K562 (cell line): ENCODE measurements at regions not wholly inside any gene's neighbourhood (a gene's known extent, or its start where the extent isn't known, plus 50 kb on each side); places are given as distances from the start of the nearest gene placed in this dataset.

Experiments used
- ATAC-seq: fragments of 200-7000 bp; cut with Tn5 transposase; 3 replicates; pipeline ENCODE4 v1.9.1; 2020; ENCODE audit warnings: moderate library complexity
- BruUV-seq: library from RNA; stranded (reverse); fragments of 400-500 nt; replicated peaks from 2 replicates; lab custom pipeline; 2021; lab: Mats Ljungman, UMichigan
- CTCF ChIA-PET: fragments of 300-600 bp; formaldehyde crosslinking; extraction: SDS; loops from one replicate; lab custom pipeline; 2021; ENCODE audit warnings: low intra/inter-chr PET ratio; lab: Yijun Ruan, JAX
- POLR2A ChIA-PET: fragments of 300-600, 350-650 bp; sonication (Branson Sonifier 250); formaldehyde crosslinking; extraction: SDS; loops from one replicate; lab custom pipeline; 2021; ENCODE audit warnings: antibody characterized with exemption, inconsistent platforms; lab: Yijun Ruan, JAX
- DNase-seq, 4 experiments: peaks; one replicate each; pipeline versions ENCODE4 v3.0.0 to v3.0.0-alpha.2; 2011 to 2018; ENCODE audit warnings: low spot score in 3 of 4, mixed read lengths in 3 of 4; ENCODE audit errors: extremely low read depth in 1 of 4
- FAIRE-seq: peaks from 2 replicates; lab custom pipeline; 2011; peaks lifted over from hg19 to GRCh38; lab: Jason Lieb, UNC
- H2AFZ ChIP-seq: 2 replicates; pipeline ENCODE4 v1.6.0; 2011; ENCODE audit warnings: low read depth, low read length, control low read depth, inconsistent platforms
- H3K27ac ChIP-seq: fragments of 200-600 bp; 3 replicates; pipeline ENCODE4 v1.8.0; 2011; ENCODE audit warnings: low read depth, mild to moderate bottlenecking, control low read depth, inconsistent platforms, low read length, moderate library complexity, mixed read lengths; ENCODE audit errors: extremely low read depth
- H3K27me3 ChIP-seq, 2 experiments: fragments of 300-600 bp in 1 of 2; 2 replicates in 1 of 2; 3 replicates in 1 of 2; pipeline versions ENCODE4 v1.6.0 to v1.8.0; 2011; ENCODE audit warnings: inconsistent platforms in 2 of 2, low read length in 2 of 2, mild to moderate bottlenecking in 1 of 2, mixed read lengths in 1 of 2, moderate library complexity in 1 of 2; ENCODE audit not compliant: control insufficient read depth in 2 of 2, insufficient read depth in 2 of 2
- H3K36me3 ChIP-seq: fragments of 300-600 bp; 3 replicates; pipeline ENCODE4 v1.8.0; 2011; ENCODE audit warnings: mild to moderate bottlenecking, low read length, inconsistent platforms; ENCODE audit not compliant: control insufficient read depth, insufficient read depth
- H3K4me1 ChIP-seq, 2 experiments: fragments of 200-600 bp in 1 of 2; replicated peaks in 1 of 2; 2 replicates in 1 of 2; 3 replicates in 1 of 2; pipeline versions ENCODE4 v1.5.1 to v1.8.0; 2011; ENCODE audit warnings: inconsistent platforms in 2 of 2, low read length in 2 of 2, mild to moderate bottlenecking in 1 of 2, mixed read lengths in 1 of 2, moderate library complexity in 1 of 2; ENCODE audit not compliant: control insufficient read depth in 2 of 2, insufficient read depth in 2 of 2
- H3K4me2 ChIP-seq: 2 replicates; pipeline ENCODE4 v1.6.1; 2011; ENCODE audit warnings: low read length, control low read depth, inconsistent platforms, mixed read lengths; ENCODE audit not compliant: insufficient read depth
- H3K4me3 ChIP-seq: fragments of 200-600 bp; sonication (generic), shearing (Covaris generic); 2 replicates; pipeline ENCODE4 v1.5.1; 2016; ENCODE audit warnings: control low read depth, inconsistent platforms
- H3K79me2 ChIP-seq: fragments of 200-600 bp; 3 replicates; pipeline ENCODE4 v1.8.0; 2011; ENCODE audit warnings: low read length, inconsistent platforms; ENCODE audit not compliant: control insufficient read depth, insufficient read depth
- H3K9ac ChIP-seq, 2 experiments: 2 replicates each; pipeline versions ENCODE4 v1.6.0 to v1.6.1; 2011; ENCODE audit warnings: low read depth in 2 of 2, low read length in 2 of 2, control low read depth in 1 of 2, inconsistent platforms in 1 of 2, mild to moderate bottlenecking in 1 of 2, mixed read lengths in 1 of 2; ENCODE audit not compliant: insufficient read depth in 1 of 2
- H3K9me1 ChIP-seq: one replicate; pipeline ENCODE4 v1.6.0; 2011; ENCODE audit warnings: inconsistent platforms, mild to moderate bottlenecking, low read length, moderate library complexity; ENCODE audit not compliant: control insufficient read depth, insufficient read depth
- H3K9me3 ChIP-seq: replicated peaks from 2 replicates; pipeline ENCODE4 v1.5.1; 2011; ENCODE audit warnings: low read depth, low read length, inconsistent platforms; ENCODE audit not compliant: control insufficient read depth, insufficient read depth
- H4K20me1 ChIP-seq: replicated peaks from 2 replicates; pipeline ENCODE4 v1.6.1; 2011; ENCODE audit warnings: low read length, inconsistent platforms, mixed read lengths; ENCODE audit not compliant: control insufficient read depth, insufficient read depth
- BCL6 ChIP-seq: fragments of 250-450 bp; sonication (Bioruptor Pico); IDR thresholded peaks from 2 replicates; pipeline ENCODE4 v1.4.0; 2020
- POLR2B ChIP-seq: fragments of 450-650 bp; IDR thresholded peaks from 2 replicates; pipeline ENCODE4 v1.6.1; 2018; ENCODE audit warnings: low read depth; ENCODE audit not compliant: partially characterized antibody
- POLR2H ChIP-seq: IDR thresholded peaks from 2 replicates; pipeline ENCODE4 v1.6.1; 2016; ENCODE audit warnings: missing genetic modification characterization, low read depth, mild to moderate bottlenecking, control low read depth, missing compliant biosample characterization, moderate library complexity
- PTBP1 ChIP-seq: fragments of 200-400 bp; formaldehyde crosslinking; IDR thresholded peaks from 2 replicates; pipeline ENCODE4 v1.6.1; 2017; ENCODE audit warnings: low read depth, low read length
- PYGO2 ChIP-seq: fragments of 450-650 bp; IDR thresholded peaks from 2 replicates; pipeline ENCODE4 v1.6.1; 2016; ENCODE audit warnings: mild to moderate bottlenecking, missing genetic modification characterization, moderate library complexity, missing compliant biosample characterization
- XRCC3 ChIP-seq: fragments of 450-650 bp; IDR thresholded peaks from 2 replicates; pipeline ENCODE4 v1.6.1; 2017; ENCODE audit warnings: mild to moderate bottlenecking, moderate library complexity
- ZNF165 ChIP-seq: fragments of 250-450 bp; sonication (Bioruptor Pico); IDR thresholded peaks from 2 replicates; pipeline ENCODE4 v1.4.0; 2020; ENCODE audit warnings: borderline replicate concordance
- WGBS: fragments of 100-300 bp; shearing (Covaris generic); methylation state at CpG from one replicate; pipeline ENCODE4 v1.1.6; 2016; ENCODE audit warnings: low coverage, mixed read lengths; ENCODE audit not compliant: insufficient coverage; ENCODE audit errors: missing lambda C conversion rate; 5-methylcytosine and 5-hydroxymethylcytosine counted together
- in situ Hi-C: fragments of 300-500 bp; cut with MboI; formaldehyde crosslinking; loops from 4 replicates; pipeline ENCODE4 v1.15.0; 2018; ENCODE audit warnings: inconsistent platforms, mixed read lengths
- intact Hi-C: fragments of 100-400 bp; cut with micrococcal nuclease; formaldehyde crosslinking; loops from 2 replicates; pipeline ENCODE4 v1.14.2; 2022
- TF ChIP-seq, protein P1 (sequence below): sonication (generic); formaldehyde crosslinking; IDR thresholded peaks from 2 replicates; pipeline ENCODE4 v1.8.0; 2022; ENCODE audit warnings: missing genetic modification reagents, mild to moderate bottlenecking, moderate library complexity, borderline replicate concordance
- TF ChIP-seq, protein P2 (sequence below): fragments of 250-450 bp; sonication (Bioruptor Pico); IDR thresholded peaks from 2 replicates; pipeline ENCODE4 v1.5.0; 2020; ENCODE audit warnings: mild to moderate bottlenecking, borderline replicate concordance

DNA sequence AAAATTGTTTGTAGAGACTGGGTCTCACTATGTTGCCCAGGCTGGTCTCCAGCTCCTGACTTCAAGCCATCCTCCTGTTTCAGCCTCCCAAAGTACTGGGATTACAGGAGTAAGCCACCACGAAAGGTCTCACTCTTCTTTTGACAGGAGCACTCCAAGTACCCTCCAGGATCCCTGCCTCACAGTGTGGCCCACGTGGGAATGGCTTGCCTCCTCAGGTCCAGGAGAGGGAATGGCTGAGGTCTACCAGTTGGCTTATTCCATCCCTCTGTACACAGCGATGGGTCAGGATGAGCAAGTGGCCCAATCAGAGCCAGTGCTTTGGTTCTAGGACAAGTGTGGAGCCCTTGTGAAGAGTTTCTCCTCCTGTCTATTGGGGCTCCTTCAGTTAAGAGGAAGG is 73.7 kb upstream of the ZNF423 start (continued):
- no peak for TF ChIP-seq PYGO2 (tag)

DNA sequence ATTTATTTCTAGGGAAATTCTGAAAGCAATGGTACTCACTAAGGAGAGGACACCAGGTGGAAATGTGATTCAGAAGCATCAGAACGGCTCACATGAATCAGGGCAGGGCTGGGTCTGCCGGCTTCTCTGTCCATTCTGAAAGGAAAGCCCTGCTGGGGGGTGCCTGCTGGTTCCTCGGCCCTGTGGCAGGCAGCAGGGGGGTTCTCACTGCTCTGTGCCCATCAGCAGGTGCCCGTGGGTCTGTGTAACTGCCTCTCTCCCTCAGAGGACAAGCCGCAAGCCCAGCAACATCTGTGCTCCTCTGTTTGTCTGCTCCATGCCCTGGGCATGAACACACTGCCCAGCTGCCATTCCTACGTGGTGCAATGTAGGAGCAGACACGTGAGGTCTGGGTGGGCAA is 74.9 kb upstream of the ZNF423 start:
- in situ Hi-C loops, result no loop called here
- ChIA-PET POLR2A (interaction anchor here (0.5 kb wide), 1 partner anchor 99 kb away, joined by 3 read pairs; no protein-coding TSS in a partner anchor), CTCF (no interaction called here)
- BruUV-seq, result no TSS peak
- no peak for FAIRE-seq
- no peak overlapping the region for H2AFZ ChIP-seq
- intact Hi-C loops, result no loop called here
- no peak overlapping the region; a peak in 1 of 4 replicates for H3K9ac ChIP-seq
- no peaks in the 10 kb centered on the region for H3K79me2 ChIP-seq
- no peak overlapping the region for H3K27ac ChIP-seq
- H3K4me3 ChIP-seq, result no peak overlapping the region
- H3K4me1 ChIP-seq, result no peaks in the 10 kb centered on the region
- no peak for DNase-seq
- H3K9me3 ChIP-seq, result no peaks in the 10 kb centered on the region
- no peaks in the 10 kb centered on the region for H4K20me1 ChIP-seq
- WGBS, result 0% methylated on average over 7 of the region's 7 CpGs
- no peaks in the 10 kb centered on the region for H3K9me1 ChIP-seq
- TF ChIP-seq PTBP1 (no peak), ZNF165 (CRISPR knock-in tag) (no peak), POLR2B (no peak), XRCC3 (no peak), BCL6 (CRISPR knock-in tag) (no peak), POLR2H (tag) (no peak)
- TF ChIP-seq, protein P1, sequence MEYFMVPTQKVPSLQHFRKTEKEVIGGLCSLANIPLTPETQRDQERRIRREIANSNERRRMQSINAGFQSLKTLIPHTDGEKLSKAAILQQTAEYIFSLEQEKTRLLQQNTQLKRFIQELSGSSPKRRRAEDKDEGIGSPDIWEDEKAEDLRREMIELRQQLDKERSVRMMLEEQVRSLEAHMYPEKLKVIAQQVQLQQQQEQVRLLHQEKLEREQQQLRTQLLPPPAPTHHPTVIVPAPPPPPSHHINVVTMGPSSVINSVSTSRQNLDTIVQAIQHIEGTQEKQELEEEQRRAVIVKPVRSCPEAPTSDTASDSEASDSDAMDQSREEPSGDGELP, result no peak
- TF ChIP-seq, protein P2, sequence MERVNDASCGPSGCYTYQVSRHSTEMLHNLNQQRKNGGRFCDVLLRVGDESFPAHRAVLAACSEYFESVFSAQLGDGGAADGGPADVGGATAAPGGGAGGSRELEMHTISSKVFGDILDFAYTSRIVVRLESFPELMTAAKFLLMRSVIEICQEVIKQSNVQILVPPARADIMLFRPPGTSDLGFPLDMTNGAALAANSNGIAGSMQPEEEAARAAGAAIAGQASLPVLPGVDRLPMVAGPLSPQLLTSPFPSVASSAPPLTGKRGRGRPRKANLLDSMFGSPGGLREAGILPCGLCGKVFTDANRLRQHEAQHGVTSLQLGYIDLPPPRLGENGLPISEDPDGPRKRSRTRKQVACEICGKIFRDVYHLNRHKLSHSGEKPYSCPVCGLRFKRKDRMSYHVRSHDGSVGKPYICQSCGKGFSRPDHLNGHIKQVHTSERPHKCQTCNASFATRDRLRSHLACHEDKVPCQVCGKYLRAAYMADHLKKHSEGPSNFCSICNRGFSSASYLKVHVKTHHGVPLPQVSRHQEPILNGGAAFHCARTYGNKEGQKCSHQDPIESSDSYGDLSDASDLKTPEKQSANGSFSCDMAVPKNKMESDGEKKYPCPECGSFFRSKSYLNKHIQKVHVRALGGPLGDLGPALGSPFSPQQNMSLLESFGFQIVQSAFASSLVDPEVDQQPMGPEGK (CRISPR knock-in tag), result no peak
- H3K4me2 ChIP-seq, result no peak overlapping the region
- ATAC-seq, result no peak
- no peaks in the 10 kb centered on the region for H3K36me3 ChIP-seq
- H3K27me3 ChIP-seq, result peaks cover 17 to 44% of the 10 kb centered on the region in 2 experiments
